ENCODE measurements at regions not wholly inside any gene's neighbourhood (a gene's known extent, or its start where the extent isn't known, plus 50 kb on each side); places are given as distances from the start of the nearest gene placed in this dataset.

DNA sequence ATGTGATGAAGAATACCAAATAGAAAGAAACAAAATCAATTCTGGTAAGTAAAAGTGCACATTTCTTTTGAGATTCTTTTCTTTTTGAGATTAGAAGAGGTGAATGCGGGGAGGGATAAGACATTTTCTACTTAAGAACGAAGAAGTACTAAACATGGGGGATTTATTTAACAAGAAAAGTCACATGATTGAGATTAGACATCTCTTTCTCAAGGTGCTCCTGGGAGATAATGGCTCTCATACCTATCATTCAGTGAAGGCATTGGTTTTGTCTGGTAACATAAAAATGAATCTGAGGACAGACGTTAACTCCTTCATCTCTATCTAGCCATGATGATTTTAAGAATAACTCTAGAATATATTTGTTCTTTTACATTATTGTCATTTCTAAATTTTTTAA, 147.9 kb upstream of the SAMSN1 start:
- Histone ChIP-seq H3K36me3 (ENCODE audit: control insufficient read depth in 2 of 2, insufficient read depth in 2 of 2, low read length in 1 of 2) (no peaks in the 10 kb centered on the region), H2AFZ (ENCODE audit: control insufficient read depth, low read depth, low read length) (no peak overlapping the region), H4K20me1 (ENCODE audit: control insufficient read depth, insufficient read depth) (no peaks in the 10 kb centered on the region), H3K9ac (ENCODE audit: control insufficient read depth, insufficient read depth, low read length) (no peak overlapping the region), H3K9me3 (replicated peaks; ENCODE audit: control insufficient read depth, insufficient read depth, low read length) (no peaks in the 10 kb centered on the region; the same call in 2 of the 3 replicates), H3K4me3 (no peak overlapping the region), H3K4me2 (ENCODE audit: control insufficient read depth, insufficient read depth) (no peak overlapping the region), H3K4me1 (ENCODE audit: control insufficient read depth, insufficient read depth, low read length) (peaks cover under 1% of the 10 kb centered on the region; the same call in 1 of the 2 replicates), H3K27ac (ENCODE audit: control insufficient read depth, insufficient read depth) (no peak overlapping the region), H3K27me3 (replicated peaks in 1 of 2; ENCODE audit: control insufficient read depth in 2 of 2, insufficient read depth in 2 of 2, low read length in 1 of 2) (no peaks in the 10 kb centered on the region), H3K79me2 (ENCODE audit: control insufficient read depth, insufficient read depth, low read length) (no peaks in the 10 kb centered on the region)
- 66% methylated on average over 3 of the region's 3 CpGs for WGBS (ENCODE audit: insufficient coverage, insufficient replicate concordance, low lambda C conversion rate, missing lambda C conversion rate)
- DNase-seq (ENCODE audit: low read depth, low spot score) (no peak), ATAC-seq (no peak), FAIRE-seq (no peak)
- no TSS peak for BruUV-seq (replicated peaks)
- in situ Hi-C loops (cut with MboI) (no loop called here), intact Hi-C loops (cut with micrococcal nuclease; ENCODE audit: unreplicated experiment) (no loop called here)
- ChIA-PET CTCF (no interaction called here), RAD21 (ENCODE audit: unreplicated experiment) (no interaction called here), SMC1A (ENCODE audit: uncharacterized antibody, unreplicated experiment) (no interaction called here), POLR2A (no interaction called here)
- no peak for TF ChIP-seq LARP7 (IDR thresholded peaks at IDR 0.05)
- no peak for TF ChIP-seq ZNF622 (IDR thresholded peaks at IDR 0.05)
- no peak for TF ChIP-seq RAD21 (IDR thresholded peaks at IDR 0.05; ENCODE audit: insufficient read depth, low read depth, low read length)
- TF ChIP-seq SIX5 (IDR thresholded peaks at IDR 0.05; ENCODE audit: low read depth, low read length, severe bottlenecking): no peak
- no peak for TF ChIP-seq RCOR1 (conservative IDR thresholded peaks at IDR 0.05; ENCODE audit: low read depth, low read length)
- TF ChIP-seq NR2F1 (conservative IDR thresholded peaks at IDR 0.05): no peak
- no peak for TF ChIP-seq NFXL1 (IDR thresholded peaks at IDR 0.05; ENCODE audit: borderline replicate concordance)
- TF ChIP-seq POU2F2 (IDR thresholded peaks at IDR 0.05; ENCODE audit: borderline replicate concordance, low read depth, low read length): no peak
- TF ChIP-seq, protein P1, sequence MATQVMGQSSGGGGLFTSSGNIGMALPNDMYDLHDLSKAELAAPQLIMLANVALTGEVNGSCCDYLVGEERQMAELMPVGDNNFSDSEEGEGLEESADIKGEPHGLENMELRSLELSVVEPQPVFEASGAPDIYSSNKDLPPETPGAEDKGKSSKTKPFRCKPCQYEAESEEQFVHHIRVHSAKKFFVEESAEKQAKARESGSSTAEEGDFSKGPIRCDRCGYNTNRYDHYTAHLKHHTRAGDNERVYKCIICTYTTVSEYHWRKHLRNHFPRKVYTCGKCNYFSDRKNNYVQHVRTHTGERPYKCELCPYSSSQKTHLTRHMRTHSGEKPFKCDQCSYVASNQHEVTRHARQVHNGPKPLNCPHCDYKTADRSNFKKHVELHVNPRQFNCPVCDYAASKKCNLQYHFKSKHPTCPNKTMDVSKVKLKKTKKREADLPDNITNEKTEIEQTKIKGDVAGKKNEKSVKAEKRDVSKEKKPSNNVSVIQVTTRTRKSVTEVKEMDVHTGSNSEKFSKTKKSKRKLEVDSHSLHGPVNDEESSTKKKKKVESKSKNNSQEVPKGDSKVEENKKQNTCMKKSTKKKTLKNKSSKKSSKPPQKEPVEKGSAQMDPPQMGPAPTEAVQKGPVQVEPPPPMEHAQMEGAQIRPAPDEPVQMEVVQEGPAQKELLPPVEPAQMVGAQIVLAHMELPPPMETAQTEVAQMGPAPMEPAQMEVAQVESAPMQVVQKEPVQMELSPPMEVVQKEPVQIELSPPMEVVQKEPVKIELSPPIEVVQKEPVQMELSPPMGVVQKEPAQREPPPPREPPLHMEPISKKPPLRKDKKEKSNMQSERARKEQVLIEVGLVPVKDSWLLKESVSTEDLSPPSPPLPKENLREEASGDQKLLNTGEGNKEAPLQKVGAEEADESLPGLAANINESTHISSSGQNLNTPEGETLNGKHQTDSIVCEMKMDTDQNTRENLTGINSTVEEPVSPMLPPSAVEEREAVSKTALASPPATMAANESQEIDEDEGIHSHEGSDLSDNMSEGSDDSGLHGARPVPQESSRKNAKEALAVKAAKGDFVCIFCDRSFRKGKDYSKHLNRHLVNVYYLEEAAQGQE (IDR thresholded peaks at IDR 0.05; ENCODE audit: low read depth, low read length): no peak
